A549 (cell line): ENCODE measurements at regions not wholly inside any gene's neighbourhood (a gene's known extent, or its start where the extent isn't known, plus 50 kb on each side); places are given as distances from the start of the nearest gene placed in this dataset.

ENCODE experiments used
- ATAC-seq, 2 experiments: fragments of 200-7000 bp in 1 of 2; fragments of >200 bp in 1 of 2; cut with Nextera tagmentation in 1 of 2; cut with Tn5 transposase in 1 of 2; 3 replicates each; pipeline versions ENCODE4 v1.8.0 to v1.9.1; 2018 to 2020; ENCODE audit warnings: mild to moderate bottlenecking in 1 of 2, moderate library complexity in 1 of 2
- CTCF ChIA-PET: fragments of 300-600 bp; sonication (Branson Sonifier 250); formaldehyde crosslinking; extraction: SDS; loops from one replicate; lab custom pipeline; 2021; ENCODE audit warnings: antibody characterized with exemption, inconsistent platforms; lab: Yijun Ruan, JAX
- POLR2A ChIA-PET: fragments of 350-600 bp; formaldehyde crosslinking; extraction: SDS; loops from one replicate; lab custom pipeline; 2021; ENCODE audit warnings: antibody characterized with exemption, inconsistent platforms; lab: Yijun Ruan, JAX
- DNase-seq, 2 experiments: peaks; one replicate each; pipeline versions ENCODE4 v3.0.0 to v3.0.0-alpha.2; 2011 to 2016; ENCODE audit warnings: low read depth in 1 of 2, low spot score in 1 of 2
- FAIRE-seq: peaks from 2 replicates; lab custom pipeline; 2011; peaks lifted over from hg19 to GRCh38; lab: Jason Lieb, UNC
- H3K27ac ChIP-seq, 2 experiments: fragments of >200 bp; sonication (Bioruptor Twin); formaldehyde crosslinking; 3 replicates each; pipeline ENCODE4 v1.5.1; 2016 to 2017
- H3K4me1 ChIP-seq: fragments of >200 bp; sonication (Bioruptor Twin); formaldehyde crosslinking; 3 replicates; pipeline ENCODE4 v1.6.1; 2016
- H3K4me2 ChIP-seq: fragments of >200 bp; sonication (Bioruptor Twin); formaldehyde crosslinking; 3 replicates; pipeline ENCODE4 v1.6.1; 2016
- H3K4me3 ChIP-seq: fragments of >200 bp; sonication (Bioruptor Twin); formaldehyde crosslinking; 3 replicates; pipeline ENCODE4 v1.5.1; 2016
- H3K9me3 ChIP-seq: fragments of >200 bp; sonication (Bioruptor Twin); formaldehyde crosslinking; 3 replicates; pipeline ENCODE4 v1.6.1; 2016
- CEBPB ChIP-seq, 2 experiments: fragments of >200 bp in 1 of 2; sonication (Bioruptor Twin) in 1 of 2; formaldehyde crosslinking in 1 of 2; IDR thresholded peaks; 2 replicates each; pipeline ENCODE4 v1.6.1; 2012 to 2016
- EHMT2 ChIP-seq: fragments of 200-600 bp; sonication (generic); IDR thresholded peaks from 2 replicates; pipeline ENCODE4 v1.6.1; 2016; ENCODE audit warnings: antibody characterized with exemption, low read depth, mild to moderate bottlenecking, moderate library complexity
- HDAC2 ChIP-seq: fragments of 200-600 bp; sonication (generic); IDR thresholded peaks from 2 replicates; pipeline ENCODE4 v1.6.1; 2016
- HES2 ChIP-seq: fragments of >200 bp; sonication (Bioruptor Twin); formaldehyde crosslinking; IDR thresholded peaks from 2 replicates; pipeline ENCODE4 v1.6.1; 2016
- NR3C1 ChIP-seq: fragments of >200 bp; sonication (Bioruptor Twin); formaldehyde crosslinking; IDR thresholded peaks from 3 replicates; pipeline ENCODE4 v1.6.1; 2017
- REST ChIP-seq: fragments of 200-600 bp; sonication (generic); IDR thresholded peaks from 2 replicates; pipeline ENCODE4 v1.6.1; 2016; ENCODE audit warnings: antibody characterized with exemption, mild to moderate bottlenecking, moderate library complexity
- SMC3 ChIP-seq: fragments of >200 bp; sonication (Bioruptor Twin); formaldehyde crosslinking; IDR thresholded peaks from 3 replicates; pipeline ENCODE4 v1.6.1; 2018; ENCODE audit warnings: inconsistent platforms
- WGBS: methylation state at CpG from one replicate; pipeline ENCODE4 v1.1.6; 2017; ENCODE audit errors: missing lambda C conversion rate; 5-methylcytosine and 5-hydroxymethylcytosine counted together

GRCh38 chr7:98452791-98453190 lies 51.9 kb upstream of the BAIAP2L1 start:
- FAIRE-seq, result no peak
- CTCF ChIA-PET, result interaction anchor here (1.2 kb wide), 1 partner anchor 388 kb away, joined by 8 read pairs; no protein-coding TSS in a partner anchor
- no peak for ATAC-seq
- Histone ChIP-seq H3K27ac (no peak overlapping the region), H3K9me3 (peaks cover 11% of the 10 kb centered on the region), H3K4me1 (no peaks in the 10 kb centered on the region), H3K4me3 (no peak overlapping the region), H3K4me2 (no peak overlapping the region)
- WGBS, result 63% methylated on average over 9 of the region's 9 CpGs
- no peak for TF ChIP-seq SMC3
- TF ChIP-seq EHMT2, result no peak
- no peak for TF ChIP-seq CEBPB (IDR thresholded peaks at IDR 0.05)
- no peak for TF ChIP-seq REST
- TF ChIP-seq HES2, result no peak
- no peak for TF ChIP-seq NR3C1
- no peak for TF ChIP-seq HDAC2
- POLR2A ChIA-PET, result no interaction called here
- no peak for DNase-seq
